NCI-H1417 (cell line): ENCODE measurements at regions not wholly inside any gene's neighbourhood (a gene's known extent, or its start where the extent isn't known, plus 50 kb on each side); places are given as distances from the start of the nearest gene placed in this dataset.
"Not testable (repeated sequence)": the region's sequence is repeated elsewhere in the genome, so short reads cannot be mapped to it uniquely, and the experiment has no call there.

Experiments
- DNase-seq, 3 experiments: peaks; one replicate each; lab custom pipeline; 2025; lab: John Stamatoyannopoulos, UW

- no peak for DNase-seq
These were observed 165.6 kb downstream of the SAMD5 start for GRCh38 chr6:147674099-147674498.

GRCh38 chr6:147674794-147675193, 166.3 kb downstream of the SAMD5 start:
- DNase-seq = no peak

GRCh38 chr6:147675281-147675680, 166.8 kb downstream of the SAMD5 start:
- no peak for DNase-seq

GRCh38 chr6:147676495-147677199, 168.2 kb downstream of the SAMD5 start:
- no peak for DNase-seq

- peak in 1 of 3 experiments; percentile 47 for DNase-seq
These were observed 169.2 kb downstream of the SAMD5 start for GRCh38 chr6:147677647-147678046.

GRCh38 chr6:147678253-147678652, 169.8 kb downstream of the SAMD5 start:
- DNase-seq = no peak

- DNase-seq = no peak
These were observed 176.4 kb downstream of the SAMD5 start for GRCh38 chr6:147684906-147685305.

- no peak for DNase-seq
These were observed 180.9 kb downstream of the SAMD5 start for GRCh38 chr6:147689398-147689797.

- no peak for DNase-seq
These were observed 183.0 kb downstream of the SAMD5 start for GRCh38 chr6:147691446-147691845.

GRCh38 chr6:147693181-147693580, 184.7 kb downstream of the SAMD5 start:
- DNase-seq = peak in 2 of 3 experiments; percentile 78 to 94

- DNase-seq = not testable (repeated sequence)
These were observed 186.1 kb downstream of the SAMD5 start for GRCh38 chr6:147694556-147694955.

GRCh38 chr6:147695819-147696218, 187.3 kb downstream of the SAMD5 start:
- DNase-seq = no peak

- DNase-seq = no peak
These were observed 190.7 kb downstream of the SAMD5 start for GRCh38 chr6:147699140-147699539.

- DNase-seq = no peak
These were observed 191.1 kb downstream of the SAMD5 start for GRCh38 chr6:147699637-147700036.

- DNase-seq = no peak
These were observed 192.1 kb downstream of the SAMD5 start for GRCh38 chr6:147700436-147701209.

GRCh38 chr6:147704691-147705090, 196.2 kb downstream of the SAMD5 start:
- DNase-seq = no peak

- DNase-seq = no peak
These were observed 199.0 kb downstream of the SAMD5 start for GRCh38 chr6:147707524-147707923.

GRCh38 chr6:147708170-147708569, 199.7 kb downstream of the SAMD5 start:
- peak in 1 of 3 experiments; percentile 45 for DNase-seq

GRCh38 chr6:147709396-147710272, 201.1 kb downstream of the SAMD5 start:
- peak in 1 of 3 experiments; percentile 24 for DNase-seq

- peak in 1 of 3 experiments; percentile 33 for DNase-seq
These were observed 202.4 kb downstream of the SAMD5 start for GRCh38 chr6:147710890-147711289.

- peak in 2 of 3 experiments; percentile 58 to 89 for DNase-seq
These were observed 203.0 kb downstream of the SAMD5 start for GRCh38 chr6:147711476-147711875.

- no peak for DNase-seq
These were observed 204.4 kb downstream of the SAMD5 start for GRCh38 chr6:147712841-147713240.
